Caco-2 (cell line): ENCODE measurements at regions not wholly inside any gene's neighbourhood (a gene's known extent, or its start where the extent isn't known, plus 50 kb on each side); places are given as distances from the start of the nearest gene placed in this dataset.

Source experiments
- BruUV-seq: library from RNA; stranded (reverse); fragments of 400-500 nt; replicated peaks from 2 replicates; lab custom pipeline; 2021; lab: Mats Ljungman, UMichigan
- CTCF ChIA-PET: fragments of 300-600 bp; sonication (Branson Sonifier 250); formaldehyde crosslinking; loops from one replicate; lab custom pipeline; 2022; ENCODE audit warnings: antibody characterized with exemption; lab: Charles Lee
- POLR2A ChIA-PET: fragments of 300-600 bp; sonication (Branson Sonifier 250); formaldehyde crosslinking; loops from one replicate; lab custom pipeline; 2022; ENCODE audit warnings: antibody characterized with exemption; lab: Charles Lee
- DNase-seq, 2 experiments: peaks; one replicate each; pipeline versions ENCODE4 v3.0.0 to v3.0.0-alpha.2; 2020 to 2022
- H3K27me3 ChIP-seq: replicated peaks from 2 replicates; pipeline ENCODE4 v1.6.0; 2011; ENCODE audit warnings: low read length; ENCODE audit not compliant: control insufficient read depth, insufficient read depth
- H3K36me3 ChIP-seq: 2 replicates; pipeline ENCODE4 v1.5.1; 2011; ENCODE audit warnings: low read length; ENCODE audit not compliant: control insufficient read depth, insufficient read depth
- H3K4me1 ChIP-seq: fragments of 250-450 bp; sonication (Bioruptor Pico); 2 replicates; pipeline ENCODE4 v1.5.1; 2020; ENCODE audit warnings: mild to moderate bottlenecking
- H3K4me3 ChIP-seq: 2 replicates; pipeline ENCODE4 v1.5.1; 2011; ENCODE audit warnings: low read depth, mild to moderate bottlenecking, control low read depth, low read length
- H3K9me3 ChIP-seq: fragments of 250-450 bp; sonication (Bioruptor Pico); 2 replicates; pipeline ENCODE4 v1.5.1; 2020; ENCODE audit warnings: mild to moderate bottlenecking, moderate library complexity
- H3K27ac Mint-ChIP-seq: one replicate; pipeline ENCODE4 v1.8.0; 2022; ENCODE audit warnings: mixed read lengths; ENCODE audit not compliant: unreplicated experiment
- H3K27me3 Mint-ChIP-seq: one replicate; pipeline ENCODE4 v1.8.0; 2022; ENCODE audit warnings: mixed read lengths; ENCODE audit not compliant: insufficient read depth, unreplicated experiment
- H3K36me3 Mint-ChIP-seq: one replicate; pipeline ENCODE4 v1.8.0; 2022; ENCODE audit warnings: mild to moderate bottlenecking, mixed read lengths; ENCODE audit not compliant: insufficient read depth, unreplicated experiment
- H3K4me1 Mint-ChIP-seq: one replicate; pipeline ENCODE4 v1.8.0; 2022; ENCODE audit warnings: low read depth, mixed read lengths; ENCODE audit not compliant: unreplicated experiment
- H3K4me3 Mint-ChIP-seq: one replicate; pipeline ENCODE4 v1.8.0; 2022; ENCODE audit warnings: mild to moderate bottlenecking, moderate library complexity, mixed read lengths; ENCODE audit not compliant: unreplicated experiment
- H3K9me3 Mint-ChIP-seq: one replicate; pipeline ENCODE4 v1.8.0; 2022; ENCODE audit warnings: mixed read lengths; ENCODE audit not compliant: unreplicated experiment
- intact Hi-C: fragments of 100-400 bp; cut with micrococcal nuclease; formaldehyde crosslinking; loops from one replicate; pipeline ENCODE4 v1.10.0; 2022; ENCODE audit not compliant: unreplicated experiment
- TF ChIP-seq, protein P1 (sequence below), 2 experiments: fragments of 200-600 bp in 1 of 2; IDR thresholded peaks; 1 replicate in 1 of 2; 2 replicates in 1 of 2; pipeline versions ENCODE4 v1.5.1 to v1.8.0; 2011 to 2022; ENCODE audit warnings: antibody characterized with exemption in 1 of 2, control low read depth in 1 of 2, inconsistent platforms in 1 of 2, low read depth in 1 of 2, low read length in 1 of 2, mild to moderate bottlenecking in 1 of 2, moderate library complexity in 1 of 2; ENCODE audit not compliant: insufficient read depth in 1 of 2, severe bottlenecking in 1 of 2, unreplicated experiment in 1 of 2

DNA sequence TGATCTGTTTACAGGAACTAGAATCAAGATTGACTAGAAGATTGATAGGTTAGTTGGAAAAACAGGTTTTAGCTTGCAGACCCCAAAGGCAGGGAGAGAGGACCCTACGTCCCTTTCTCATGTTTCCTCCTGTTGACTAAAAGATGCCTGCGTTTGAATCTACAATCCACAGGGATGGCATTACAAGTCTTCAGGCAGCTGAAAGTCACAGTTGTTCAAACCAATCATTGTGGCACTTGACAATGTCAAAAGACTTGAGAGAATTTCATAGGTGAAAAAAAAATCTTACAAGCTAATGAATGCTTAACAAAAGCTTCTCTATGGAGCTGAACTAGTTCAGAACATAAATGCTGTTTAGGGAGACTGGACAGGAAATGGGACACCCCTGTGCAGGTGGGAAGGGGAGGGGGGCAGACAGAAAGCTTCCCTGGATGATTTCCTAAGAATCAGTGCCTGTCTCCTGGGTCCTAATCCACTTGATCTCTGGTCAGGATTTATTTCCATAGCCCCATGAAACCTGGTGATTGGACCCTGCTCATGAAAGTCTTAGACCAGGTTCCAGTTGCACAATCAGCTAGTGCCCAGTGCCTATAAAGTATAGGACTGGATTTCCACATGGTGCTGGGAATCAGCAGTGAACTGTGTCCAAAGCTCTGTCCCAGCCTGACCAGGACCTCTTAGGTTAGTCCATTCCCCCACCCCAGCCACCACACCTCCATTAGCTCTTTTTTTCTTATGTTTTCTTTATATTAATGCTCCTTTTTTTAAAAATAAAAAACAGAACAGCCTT is 91.6 kb upstream of the BCAR3 start:
- POLR2A ChIA-PET, result interaction anchor here (0.6 kb wide), 1 partner anchor 64 kb away, joined by 3 read pairs; no protein-coding TSS in a partner anchor
- Mint-ChIP-seq H3K4me1 (peaks cover 10% of the 10 kb centered on the region), H3K36me3 (peaks cover 6% of the 10 kb centered on the region), H3K27me3 (no peaks in the 10 kb centered on the region), H3K4me3 (no peak overlapping the region), H3K9me3 (no peaks in the 10 kb centered on the region), H3K27ac (no peak overlapping the region)
- DNase-seq, result no peak
- no TSS peak for BruUV-seq
- Histone ChIP-seq H3K4me1 (peaks cover 10% of the 10 kb centered on the region), H3K36me3 (no peaks in the 10 kb centered on the region), H3K9me3 (no peaks in the 10 kb centered on the region), H3K4me3 (no peak overlapping the region), H3K27me3 (no peaks in the 10 kb centered on the region)
- TF ChIP-seq, protein P1, sequence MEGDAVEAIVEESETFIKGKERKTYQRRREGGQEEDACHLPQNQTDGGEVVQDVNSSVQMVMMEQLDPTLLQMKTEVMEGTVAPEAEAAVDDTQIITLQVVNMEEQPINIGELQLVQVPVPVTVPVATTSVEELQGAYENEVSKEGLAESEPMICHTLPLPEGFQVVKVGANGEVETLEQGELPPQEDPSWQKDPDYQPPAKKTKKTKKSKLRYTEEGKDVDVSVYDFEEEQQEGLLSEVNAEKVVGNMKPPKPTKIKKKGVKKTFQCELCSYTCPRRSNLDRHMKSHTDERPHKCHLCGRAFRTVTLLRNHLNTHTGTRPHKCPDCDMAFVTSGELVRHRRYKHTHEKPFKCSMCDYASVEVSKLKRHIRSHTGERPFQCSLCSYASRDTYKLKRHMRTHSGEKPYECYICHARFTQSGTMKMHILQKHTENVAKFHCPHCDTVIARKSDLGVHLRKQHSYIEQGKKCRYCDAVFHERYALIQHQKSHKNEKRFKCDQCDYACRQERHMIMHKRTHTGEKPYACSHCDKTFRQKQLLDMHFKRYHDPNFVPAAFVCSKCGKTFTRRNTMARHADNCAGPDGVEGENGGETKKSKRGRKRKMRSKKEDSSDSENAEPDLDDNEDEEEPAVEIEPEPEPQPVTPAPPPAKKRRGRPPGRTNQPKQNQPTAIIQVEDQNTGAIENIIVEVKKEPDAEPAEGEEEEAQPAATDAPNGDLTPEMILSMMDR (IDR thresholded peaks at IDR 0.05; ENCODE audit: insufficient read depth in 1 of 2, low read depth in 1 of 2, low read length in 1 of 2, severe bottlenecking in 1 of 2, unreplicated experiment in 1 of 2), result no peak
- intact Hi-C loops, result no loop called here
- CTCF ChIA-PET, result interaction anchor here (1.0 kb wide), 1 partner anchor 144 kb away, joined by 4 read pairs; no protein-coding TSS in a partner anchor

DNA sequence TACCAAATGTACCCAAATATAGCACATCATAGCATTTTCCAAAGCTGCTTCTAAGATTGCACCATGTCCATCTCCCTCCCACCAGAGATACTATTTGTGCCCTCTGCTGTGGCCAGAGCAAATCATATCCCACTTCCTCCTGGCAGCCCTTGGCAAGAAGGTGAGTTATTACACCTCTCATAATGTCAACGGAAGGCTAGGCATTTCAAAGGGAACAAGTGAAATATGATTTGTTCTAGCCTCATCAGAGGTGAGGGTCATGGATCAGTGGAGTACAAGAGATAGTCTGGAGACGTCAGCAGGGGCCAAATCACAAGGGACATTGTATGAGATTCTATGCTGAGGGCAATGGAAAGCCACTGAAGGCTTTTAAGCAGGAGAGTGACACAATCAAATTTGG is 90.2 kb upstream of the BCAR3 start:
- H3K36me3 ChIP-seq, result no peaks in the 10 kb centered on the region

DNA sequence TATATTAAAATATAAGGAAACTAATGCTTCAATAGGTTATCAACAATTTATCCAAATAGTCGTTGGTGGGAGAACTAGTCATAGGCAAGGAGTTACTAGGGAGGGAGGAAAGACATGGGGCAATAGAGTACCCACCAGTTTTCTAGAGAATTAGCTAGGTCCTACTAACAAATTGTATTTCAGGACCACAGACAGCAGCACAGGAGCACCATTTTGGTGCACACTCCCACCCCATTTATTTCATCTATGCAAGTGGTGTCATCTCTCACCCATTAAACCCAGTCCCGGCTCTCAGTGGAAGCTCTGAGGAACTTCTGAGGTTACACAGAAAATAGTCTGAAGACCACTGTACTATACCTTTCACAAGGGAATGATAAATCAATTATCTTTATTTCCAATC is 89.0 kb upstream of the BCAR3 start:
- Histone ChIP-seq H3K4me1 (peaks cover 21% of the 10 kb centered on the region), H3K4me3 (no peak overlapping the region), H3K36me3 (no peaks in the 10 kb centered on the region), H3K27me3 (no peaks in the 10 kb centered on the region), H3K9me3 (no peaks in the 10 kb centered on the region)
- Mint-ChIP-seq H3K27ac (no peak overlapping the region), H3K4me1 (peaks cover 16% of the 10 kb centered on the region), H3K9me3 (no peaks in the 10 kb centered on the region), H3K36me3 (peaks cover 6% of the 10 kb centered on the region), H3K4me3 (no peak overlapping the region), H3K27me3 (no peaks in the 10 kb centered on the region)
- TF ChIP-seq, protein P1 (IDR thresholded peaks at IDR 0.05; ENCODE audit: insufficient read depth in 1 of 2, low read depth in 1 of 2, low read length in 1 of 2, severe bottlenecking in 1 of 2, unreplicated experiment in 1 of 2), result no peak
- CTCF ChIA-PET, result no interaction called here
- BruUV-seq, result no TSS peak
- POLR2A ChIA-PET, result no interaction called here
- DNase-seq, result no peak
- intact Hi-C loops, result no loop called here

More for the DNA sequence above, 90.2 kb upstream of the BCAR3 start:
- Mint-ChIP-seq H3K4me1 (peaks cover 16% of the 10 kb centered on the region), H3K27ac (no peak overlapping the region), H3K36me3 (peaks cover 6% of the 10 kb centered on the region), H3K27me3 (no peaks in the 10 kb centered on the region), H3K9me3 (no peaks in the 10 kb centered on the region), H3K4me3 (no peak overlapping the region)
- no TSS peak for BruUV-seq
- Histone ChIP-seq H3K9me3 (no peaks in the 10 kb centered on the region), H3K4me3 (no peak overlapping the region), H3K4me1 (peaks cover 14% of the 10 kb centered on the region), H3K27me3 (no peaks in the 10 kb centered on the region)
- DNase-seq, result no peak
- ChIA-PET POLR2A (no interaction called here), CTCF (no interaction called here)
- TF ChIP-seq, protein P1 (IDR thresholded peaks at IDR 0.05; ENCODE audit: insufficient read depth in 1 of 2, low read depth in 1 of 2, low read length in 1 of 2, severe bottlenecking in 1 of 2, unreplicated experiment in 1 of 2), result no peak
- intact Hi-C loops, result no loop called here
